Mesothelial cell of epicardium (in vitro differentiated cells): ENCODE measurements at regions not wholly inside any gene's neighbourhood (a gene's known extent, or its start where the extent isn't known, plus 50 kb on each side); places are given as distances from the start of the nearest gene placed in this dataset.

Experiments
- DNase-seq, 2 experiments: peaks; one replicate each; pipeline ENCODE4 v3.0.0; 2021; ENCODE audit warnings: low spot score in 2 of 2; ENCODE audit not compliant: unreplicated experiment in 2 of 2
- H3K27ac Mint-ChIP-seq: 2 replicates; pipeline ENCODE4 v1.8.0; 2021; ENCODE audit warnings: mixed read lengths
- H3K27me3 Mint-ChIP-seq: 2 replicates; pipeline ENCODE4 v1.8.0; 2021; ENCODE audit warnings: low read depth, mixed read lengths
- H3K36me3 Mint-ChIP-seq: 2 replicates; pipeline ENCODE4 v1.8.0; 2021; ENCODE audit warnings: mixed read lengths
- H3K4me1 Mint-ChIP-seq: 2 replicates; pipeline ENCODE4 v1.8.0; 2021; ENCODE audit warnings: mixed read lengths
- H3K4me3 Mint-ChIP-seq: 2 replicates; pipeline ENCODE4 v1.8.0; 2021; ENCODE audit warnings: mild to moderate bottlenecking, moderate library complexity, mixed read lengths
- H3K9me3 Mint-ChIP-seq: 2 replicates; pipeline ENCODE4 v1.8.0; 2021; ENCODE audit warnings: mixed read lengths
- CTCF ChIP-seq: fragments of 200-600 bp; sonication (generic); IDR thresholded peaks from one replicate; pipeline ENCODE4 v1.5.0; 2021; ENCODE audit warnings: antibody characterized with exemption; ENCODE audit not compliant: unreplicated experiment

- no peak for DNase-seq
- Mint-ChIP-seq H3K36me3 (no peaks in the 10 kb centered on the region), H3K27me3 (peaks cover 1% of the 10 kb centered on the region), H3K4me3 (no peak overlapping the region), H3K9me3 (peaks cover 5% of the 10 kb centered on the region), H3K27ac (no peak overlapping the region), H3K4me1 (peaks cover 7% of the 10 kb centered on the region)
- no peak for TF ChIP-seq CTCF
These were observed 139.5 kb upstream of the TMCO5A start for GRCh38 chr15:37794947-37795346.

- peaks cover 5% of the 10 kb centered on the region for H3K9me3 Mint-ChIP-seq
- no peak for TF ChIP-seq CTCF
- no peaks in the 10 kb centered on the region for H3K4me1 Mint-ChIP-seq
- H3K27ac Mint-ChIP-seq: no peak overlapping the region
- no peak for DNase-seq
- H3K36me3 Mint-ChIP-seq: no peaks in the 10 kb centered on the region
- H3K4me3 Mint-ChIP-seq: no peak overlapping the region
- no peaks in the 10 kb centered on the region for H3K27me3 Mint-ChIP-seq
These were observed 132.9 kb upstream of the TMCO5A start for GRCh38 chr15:37801529-37801928.

- H3K4me3 Mint-ChIP-seq: no peak overlapping the region
- no peak overlapping the region for H3K27ac Mint-ChIP-seq
- no peak for TF ChIP-seq CTCF
- H3K36me3 Mint-ChIP-seq: no peaks in the 10 kb centered on the region
- H3K27me3 Mint-ChIP-seq: peaks cover 2% of the 10 kb centered on the region
- peaks cover 4% of the 10 kb centered on the region for H3K9me3 Mint-ChIP-seq
- H3K4me1 Mint-ChIP-seq: peaks cover 2% of the 10 kb centered on the region
- DNase-seq: no peak
These were observed 127.6 kb upstream of the TMCO5A start for GRCh38 chr15:37806808-37807207.

GRCh38 chr15:37810381-37810780, 124.1 kb upstream of the TMCO5A start:
- H3K4me1 Mint-ChIP-seq: peaks cover 2% of the 10 kb centered on the region
- DNase-seq: no peak
- peaks cover 4% of the 10 kb centered on the region for H3K9me3 Mint-ChIP-seq
- no peaks in the 10 kb centered on the region for H3K36me3 Mint-ChIP-seq
- no peak for TF ChIP-seq CTCF
- H3K4me3 Mint-ChIP-seq: no peak overlapping the region
- H3K27me3 Mint-ChIP-seq: peaks cover 2% of the 10 kb centered on the region
- no peak overlapping the region for H3K27ac Mint-ChIP-seq

GRCh38 chr15:37813306-37813705, 121.1 kb upstream of the TMCO5A start:
- no peaks in the 10 kb centered on the region for H3K4me1 Mint-ChIP-seq
- H3K27me3 Mint-ChIP-seq: peaks cover 2% of the 10 kb centered on the region
- no peak overlapping the region for H3K4me3 Mint-ChIP-seq
- DNase-seq: no peak
- peaks cover 4% of the 10 kb centered on the region for H3K9me3 Mint-ChIP-seq
- no peak overlapping the region for H3K27ac Mint-ChIP-seq
- TF ChIP-seq CTCF: no peak
- H3K36me3 Mint-ChIP-seq: no peaks in the 10 kb centered on the region

- Mint-ChIP-seq H3K36me3 (no peaks in the 10 kb centered on the region), H3K4me3 (no peak overlapping the region), H3K27ac (no peak overlapping the region), H3K4me1 (peaks cover 4% of the 10 kb centered on the region), H3K27me3 (peaks cover under 1% of the 10 kb centered on the region), H3K9me3 (no peaks in the 10 kb centered on the region)
- TF ChIP-seq CTCF: no peak
- no peak for DNase-seq
These were observed 119.5 kb upstream of the TMCO5A start for GRCh38 chr15:37814847-37815515.
